H9 (cell line): ENCODE measurements at regions not wholly inside any gene's neighbourhood (a gene's known extent, or its start where the extent isn't known, plus 50 kb on each side); places are given as distances from the start of the nearest gene placed in this dataset.
"Not testable (repeated sequence)": the region's sequence is repeated elsewhere in the genome, so short reads cannot be mapped to it uniquely, and the experiment has no call there.

Experiments
- DNase-seq: peaks from one replicate; pipeline ENCODE4 v3.0.0-alpha.2; 2017
- H2AFZ ChIP-seq: one replicate; pipeline ENCODE4 v1.6.1; 2013; ENCODE audit warnings: mild to moderate bottlenecking, low read length, control low read depth, moderate library complexity
- H2AK5ac ChIP-seq: 2 replicates; pipeline ENCODE4 v1.6.1; 2013; ENCODE audit warnings: low read length, control low read depth, mixed read lengths; ENCODE audit not compliant: insufficient read length
- H2BK120ac ChIP-seq: one replicate; pipeline ENCODE4 v1.6.1; 2013; ENCODE audit warnings: low read depth, mild to moderate bottlenecking, low read length, control low read depth, inconsistent platforms; ENCODE audit not compliant: poor library complexity, severe bottlenecking
- H2BK12ac ChIP-seq: 2 replicates; pipeline ENCODE4 v1.6.1; 2013; ENCODE audit warnings: low read length, control low read depth, mixed read lengths, low read depth; ENCODE audit not compliant: insufficient read length
- H2BK15ac ChIP-seq: 2 replicates; pipeline ENCODE4 v1.6.1; 2013; ENCODE audit warnings: low read depth, low read length, control low read depth
- H2BK20ac ChIP-seq: one replicate; pipeline ENCODE4 v1.6.1; 2013; ENCODE audit warnings: low read depth, mild to moderate bottlenecking, low read length, control low read depth, inconsistent platforms; ENCODE audit not compliant: poor library complexity, severe bottlenecking
- H2BK5ac ChIP-seq: 2 replicates; pipeline ENCODE4 v1.6.1; 2013; ENCODE audit warnings: low read length, control low read depth, mixed read lengths; ENCODE audit not compliant: insufficient read length
- H3K14ac ChIP-seq: 2 replicates; pipeline ENCODE4 v1.6.1; 2013; ENCODE audit warnings: low read length, control low read depth; ENCODE audit not compliant: insufficient read depth
- H3K18ac ChIP-seq: 2 replicates; pipeline ENCODE4 v1.6.1; 2013; ENCODE audit warnings: low read depth, mild to moderate bottlenecking, mixed read lengths, low read length, control low read depth; ENCODE audit not compliant: insufficient read length
- H3K23ac ChIP-seq: 2 replicates; pipeline ENCODE4 v1.6.1; 2013; ENCODE audit warnings: low read length, control low read depth, mixed read lengths, low read depth; ENCODE audit not compliant: insufficient read length
- H3K23me2 ChIP-seq: 2 replicates; pipeline ENCODE4 v1.6.1; 2013; ENCODE audit warnings: low read depth, mild to moderate bottlenecking, mixed read lengths, low read length, control low read depth; ENCODE audit not compliant: insufficient read length, poor library complexity, severe bottlenecking
- H3K27ac ChIP-seq: 2 replicates; pipeline ENCODE4 v1.5.1; 2013; ENCODE audit warnings: low read length, control low read depth, mixed read lengths, low read depth; ENCODE audit not compliant: insufficient read length
- H3K27me3 ChIP-seq: 2 replicates; pipeline ENCODE4 v1.6.1; 2013; ENCODE audit warnings: low read length, control low read depth, inconsistent platforms; ENCODE audit not compliant: insufficient read depth
- H3K4ac ChIP-seq: 2 replicates; pipeline ENCODE4 v1.6.1; 2013; ENCODE audit warnings: low read depth, mild to moderate bottlenecking, control low read depth, inconsistent platforms, low read length, moderate library complexity
- H3K4me1 ChIP-seq: 2 replicates; pipeline ENCODE4 v1.6.1; 2013; ENCODE audit warnings: low read length, control low read depth, inconsistent platforms; ENCODE audit not compliant: insufficient read depth
- H3K4me2 ChIP-seq: 2 replicates; pipeline ENCODE4 v1.6.1; 2013; ENCODE audit warnings: low read length, control low read depth, mixed read lengths; ENCODE audit not compliant: insufficient read length, insufficient read depth
- H3K56ac ChIP-seq: 2 replicates; pipeline ENCODE4 v1.6.1; 2013; ENCODE audit warnings: low read depth, mild to moderate bottlenecking, mixed read lengths, low read length, control low read depth; ENCODE audit not compliant: insufficient read length
- H3K79me1 ChIP-seq: 2 replicates; pipeline ENCODE4 v1.6.1; 2013; ENCODE audit warnings: low read depth, mild to moderate bottlenecking, moderate library complexity, low read length, control low read depth, inconsistent platforms; ENCODE audit not compliant: insufficient read depth, poor library complexity, severe bottlenecking
- H3K79me2 ChIP-seq: 2 replicates; pipeline ENCODE4 v1.6.1; 2013; ENCODE audit warnings: low read length, control low read depth, inconsistent platforms; ENCODE audit not compliant: insufficient read depth
- H3K9ac ChIP-seq: 2 replicates; pipeline ENCODE4 v1.6.1; 2013; ENCODE audit warnings: low read length, control low read depth, mixed read lengths; ENCODE audit not compliant: insufficient read length; ENCODE audit errors: extremely low read depth
- H3K9me3 ChIP-seq: one replicate; pipeline ENCODE4 v1.6.1; 2013; ENCODE audit warnings: low read depth, low read length, inconsistent platforms; ENCODE audit not compliant: control insufficient read depth
- H3T11ph ChIP-seq: one replicate; pipeline ENCODE4 v1.6.1; 2013; ENCODE audit warnings: mild to moderate bottlenecking, low read length, control low read depth, inconsistent platforms
- H4K20me1 ChIP-seq: one replicate; pipeline ENCODE4 v1.6.1; 2013; ENCODE audit not compliant: control insufficient read depth, insufficient read length, insufficient read depth
- H4K5ac ChIP-seq: 2 replicates; pipeline ENCODE4 v1.6.1; 2013; ENCODE audit warnings: low read depth, mild to moderate bottlenecking, mixed read lengths, low read length, control low read depth; ENCODE audit not compliant: insufficient read length
- H4K8ac ChIP-seq: replicated peaks from 2 replicates; pipeline ENCODE4 v1.6.1; 2013; ENCODE audit warnings: low read length, control low read depth, mixed read lengths, low read depth; ENCODE audit not compliant: insufficient read length
- H4K91ac ChIP-seq: 2 replicates; pipeline ENCODE4 v1.6.1; 2013; ENCODE audit warnings: low read depth, mild to moderate bottlenecking, moderate library complexity, mixed read lengths, low read length, control low read depth; ENCODE audit not compliant: insufficient read length
- H3K27ac Mint-ChIP-seq, 3 experiments: 2 replicates in 2 of 3; 3 replicates in 1 of 3; pipeline ENCODE4 v1.8.0; 2020 to 2021; ENCODE audit warnings: mixed read lengths in 3 of 3, mild to moderate bottlenecking in 1 of 3, moderate library complexity in 1 of 3
- H3K27me3 Mint-ChIP-seq: 2 replicates; pipeline ENCODE4 v1.8.0; 2021; ENCODE audit warnings: low read depth, mild to moderate bottlenecking, moderate library complexity, mixed read lengths
- H3K36me3 Mint-ChIP-seq, 3 experiments: 2 replicates in 2 of 3; 3 replicates in 1 of 3; pipeline ENCODE4 v1.8.0; 2020 to 2021; ENCODE audit warnings: low read depth in 3 of 3, mixed read lengths in 3 of 3; ENCODE audit not compliant: insufficient read depth in 1 of 3
- H3K4me1 Mint-ChIP-seq, 2 experiments: 2 replicates each; pipeline ENCODE4 v1.8.0; 2020; ENCODE audit warnings: mixed read lengths in 2 of 2
- H3K4me3 Mint-ChIP-seq, 2 experiments: 2 replicates in 1 of 2; 3 replicates in 1 of 2; pipeline ENCODE4 v1.8.0; 2020 to 2021; ENCODE audit warnings: mild to moderate bottlenecking in 2 of 2, mixed read lengths in 2 of 2, moderate library complexity in 1 of 2
- H3K9me3 Mint-ChIP-seq, 2 experiments: 2 replicates in 1 of 2; 3 replicates in 1 of 2; pipeline ENCODE4 v1.8.0; 2020; ENCODE audit warnings: mild to moderate bottlenecking in 2 of 2, mixed read lengths in 2 of 2, moderate library complexity in 1 of 2
- CTCF ChIP-seq: fragments of 200-600 bp; sonication (generic); conservative IDR thresholded peaks from 3 replicates; pipeline ENCODE4 v1.8.0; 2021; ENCODE audit warnings: antibody characterized with exemption, mild to moderate bottlenecking
- WGBS: extraction: QIAGEN DNeasy Blood & Tissue Kit; methylation state at CpG from one replicate; pipeline ENCODE4 v1.1.7; 2013; ENCODE audit warnings: missing lambda C conversion rate, low lambda C conversion rate, mixed read lengths; ENCODE audit not compliant: insufficient read length; ENCODE audit errors: extremely low coverage; 5-methylcytosine and 5-hydroxymethylcytosine counted together

- Histone ChIP-seq H3K14ac (no peak overlapping the region), H2AFZ (no peak overlapping the region), H2BK20ac (no peak overlapping the region), H4K20me1 (no peaks in the 10 kb centered on the region), H4K5ac (no peak overlapping the region), H2BK15ac (no peak overlapping the region), H2AK5ac (no peak overlapping the region), H3K79me1 (no peaks in the 10 kb centered on the region), H3K23me2 (no peaks in the 10 kb centered on the region), H3K79me2 (no peaks in the 10 kb centered on the region), H3K9ac (no peak overlapping the region), H3K27me3 (no peaks in the 10 kb centered on the region; the same call in 1 of the 2 replicates), H3K56ac (no peak overlapping the region), H3K18ac (no peak overlapping the region), H2BK5ac (no peak overlapping the region), H3K4ac (no peak overlapping the region), H2BK120ac (no peak overlapping the region), H3K23ac (no peak overlapping the region), H3K9me3 (no peaks in the 10 kb centered on the region), H3K4me1 (no peaks in the 10 kb centered on the region), H3T11ph (no peak overlapping the region), H2BK12ac (no peak overlapping the region), H3K4me2 (no peak overlapping the region), H4K8ac (no peak overlapping the region), H4K91ac (no peak overlapping the region), H3K27ac (no peak overlapping the region)
- Mint-ChIP-seq H3K4me3 (no peak overlapping the region), H3K27me3 (peaks cover 40% of the 10 kb centered on the region), H3K9me3 (peaks cover 28 to 34% of the 10 kb centered on the region in 2 experiments), H3K36me3 (no peaks in the 10 kb centered on the region; a peak in 3 of 7 replicates), H3K27ac (no peak overlapping the region), H3K4me1 (peaks cover 9 to 15% of the 10 kb centered on the region in 2 experiments)
- DNase-seq: no peak
- no peak for TF ChIP-seq CTCF
These were observed 82.7 kb upstream of the SLC6A11 start for GRCh38 chr3:10733297-10733696.

GRCh38 chr3:10736444-10736843, 79.6 kb upstream of the SLC6A11 start:
- H3K36me3 Mint-ChIP-seq: not testable (repeated sequence)

More at GRCh38 chr3:10736444-10736843, 79.6 kb upstream of the SLC6A11 start:
- not testable (repeated sequence) for H2AK5ac ChIP-seq, H3K23ac ChIP-seq, H4K20me1 ChIP-seq, DNase-seq, H4K5ac ChIP-seq, H3K27me3 ChIP-seq, H3K23me2 ChIP-seq, H2AFZ ChIP-seq, H3K79me2 ChIP-seq, H3K18ac ChIP-seq, H3K14ac ChIP-seq, H3K27ac Mint-ChIP-seq, H4K91ac ChIP-seq, H3K56ac ChIP-seq, H3K9ac ChIP-seq, H2BK120ac ChIP-seq, H4K8ac ChIP-seq, H2BK12ac ChIP-seq, H3K4me1 ChIP-seq, H3K4me1 Mint-ChIP-seq, H3K9me3 ChIP-seq, H2BK15ac ChIP-seq, H3K4me3 Mint-ChIP-seq, H3K27ac ChIP-seq, H2BK20ac ChIP-seq, H3K79me1 ChIP-seq, H3K4ac ChIP-seq, H3T11ph ChIP-seq, H3K4me2 ChIP-seq, H2BK5ac ChIP-seq
- no CpG with 5 or more reads among the region's 3 CpGs for WGBS
- peaks cover 68% of the 10 kb centered on the region for H3K27me3 Mint-ChIP-seq
- H3K9me3 Mint-ChIP-seq: peaks cover 25 to 27% of the 10 kb centered on the region in 2 experiments
